ENCODE measurements at regions not wholly inside any gene's neighbourhood (a gene's known extent, or its start where the extent isn't known, plus 50 kb on each side); places are given as distances from the start of the nearest gene placed in this dataset.

DNA sequence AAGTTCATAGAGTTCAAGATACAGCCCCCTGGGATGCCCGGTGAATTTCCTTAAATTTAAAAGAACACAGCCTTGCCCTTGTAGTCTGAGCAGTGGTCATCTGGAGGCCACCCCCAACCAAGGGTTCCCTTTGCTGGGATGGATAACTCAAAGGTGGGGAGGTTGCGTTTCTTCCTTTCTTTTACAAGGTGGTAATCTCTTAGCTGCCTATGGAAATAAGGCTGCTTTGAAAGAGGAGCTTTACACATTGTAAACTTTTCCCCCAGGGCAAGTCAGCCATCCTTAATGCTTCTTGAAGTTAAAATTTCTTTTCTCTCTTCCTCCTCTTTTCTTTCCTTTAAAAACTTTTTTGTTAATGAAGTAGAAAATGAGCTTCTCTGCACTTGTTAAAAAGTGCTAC, 71.2 kb upstream of the PRDM1 start:
- TF ChIP-seq POLR2A (IDR thresholded peaks at IDR 0.05; ENCODE audit: low read depth, low read length) (no peak), POLR2AphosphoS5 (IDR thresholded peaks at IDR 0.05; ENCODE audit: low read depth, low read length) (no peak), POU2F2 (IDR thresholded peaks at IDR 0.05; ENCODE audit: low read depth, low read length) (no peak), PAX5 (IDR thresholded peaks at IDR 0.05; ENCODE audit: insufficient read depth, low read length, severe bottlenecking) (no peak)

Measured in GM12891 (cell line).